ENCODE measurements at regions not wholly inside any gene's neighbourhood (a gene's known extent, or its start where the extent isn't known, plus 50 kb on each side); places are given as distances from the start of the nearest gene placed in this dataset.

GRCh38 chr6:90431576-90431975 is 134.9 kb upstream of the BACH2 start:
- no peak for TF ChIP-seq CTCF (conservative IDR thresholded peaks at IDR 0.05; ENCODE audit: low read length)
- TF ChIP-seq EZH2phosphoT487 (IDR thresholded peaks at IDR 0.05; ENCODE audit: borderline replicate concordance): no peak
